ENCODE measurements at regions not wholly inside any gene's neighbourhood (a gene's known extent, or its start where the extent isn't known, plus 50 kb on each side); places are given as distances from the start of the nearest gene placed in this dataset.

DNA sequence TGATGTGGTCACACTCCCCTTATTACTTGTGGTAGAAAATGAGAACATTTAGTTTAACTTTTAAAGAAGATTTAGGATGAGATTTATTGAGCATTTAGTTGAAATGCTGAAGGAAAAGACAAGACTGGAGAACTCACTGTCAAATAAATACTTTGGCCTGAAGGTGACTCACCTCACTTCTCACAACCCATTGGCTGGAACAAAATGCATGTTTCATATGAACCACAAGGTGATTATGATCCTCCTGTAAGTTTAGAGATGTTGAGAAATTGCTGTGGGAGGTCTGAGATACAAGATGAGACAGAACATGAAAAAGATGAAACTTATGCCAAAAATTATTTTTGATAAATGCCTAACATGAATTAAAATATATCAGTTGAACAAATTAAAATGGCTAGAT lies 1004.5 kb downstream of the SOCS6 start:
- ChIA-PET POLR2A (ENCODE audit: low non-redundant PET) (no interaction called here), CTCF (no interaction called here)
- Histone ChIP-seq H3K36me3 (ENCODE audit: insufficient read depth, low read length, poor library complexity, severe bottlenecking) (no peaks in the 10 kb centered on the region), H3K27me3 (replicated peaks; ENCODE audit: insufficient read depth, low read depth, low read length, poor library complexity) (no peaks in the 10 kb centered on the region), H3K4me3 (ENCODE audit: low read depth, low read length, poor library complexity, severe bottlenecking) (no peak overlapping the region), H3K27ac (ENCODE audit: low read depth, low read length, poor library complexity, severe bottlenecking) (no peak overlapping the region), H3K9me3 (ENCODE audit: low read depth, low read length, poor library complexity, severe bottlenecking) (no peaks in the 10 kb centered on the region), H3K4me1 (ENCODE audit: insufficient read depth, low read length, poor library complexity, severe bottlenecking) (no peaks in the 10 kb centered on the region)
- intact Hi-C loops (cut with micrococcal nuclease; ENCODE audit: unreplicated experiment): no loop called here
- no peak for DNase-seq (ENCODE audit: low spot score)
- BruUV-seq (replicated peaks): no TSS peak
- no peak for TF ChIP-seq EZH2 (IDR thresholded peaks at IDR 0.05; ENCODE audit: borderline replicate concordance, low read depth, low read length, poor library complexity, severe bottlenecking)
- no peak for TF ChIP-seq CTCF (conservative IDR thresholded peaks at IDR 0.05; ENCODE audit: low read depth, low read length)

GRCh38 chr18:71287268-71287667 lies 998.4 kb downstream of the SOCS6 start:
- POLR2A ChIA-PET (ENCODE audit: low non-redundant PET): no interaction called here
- Histone ChIP-seq H3K4me3 (ENCODE audit: low read depth, low read length, poor library complexity, severe bottlenecking) (no peak overlapping the region), H3K9me3 (ENCODE audit: low read depth, low read length, poor library complexity, severe bottlenecking) (no peaks in the 10 kb centered on the region), H3K27ac (ENCODE audit: low read depth, low read length, poor library complexity, severe bottlenecking) (no peak overlapping the region), H3K36me3 (ENCODE audit: insufficient read depth, low read length, poor library complexity, severe bottlenecking) (no peaks in the 10 kb centered on the region), H3K27me3 (replicated peaks; ENCODE audit: insufficient read depth, low read depth, low read length, poor library complexity) (no peaks in the 10 kb centered on the region), H3K4me1 (ENCODE audit: insufficient read depth, low read length, poor library complexity, severe bottlenecking) (peaks cover 12% of the 10 kb centered on the region)
- intact Hi-C loops (cut with micrococcal nuclease; ENCODE audit: unreplicated experiment): no loop called here
- CTCF ChIA-PET: no interaction called here
- no peak for TF ChIP-seq EZH2 (IDR thresholded peaks at IDR 0.05; ENCODE audit: borderline replicate concordance, low read depth, low read length, poor library complexity, severe bottlenecking)
- TF ChIP-seq CTCF (conservative IDR thresholded peaks at IDR 0.05; ENCODE audit: low read depth, low read length): no peak
- peak; percentile 56 for DNase-seq (ENCODE audit: low spot score)
- BruUV-seq (replicated peaks): no TSS peak

DNA sequence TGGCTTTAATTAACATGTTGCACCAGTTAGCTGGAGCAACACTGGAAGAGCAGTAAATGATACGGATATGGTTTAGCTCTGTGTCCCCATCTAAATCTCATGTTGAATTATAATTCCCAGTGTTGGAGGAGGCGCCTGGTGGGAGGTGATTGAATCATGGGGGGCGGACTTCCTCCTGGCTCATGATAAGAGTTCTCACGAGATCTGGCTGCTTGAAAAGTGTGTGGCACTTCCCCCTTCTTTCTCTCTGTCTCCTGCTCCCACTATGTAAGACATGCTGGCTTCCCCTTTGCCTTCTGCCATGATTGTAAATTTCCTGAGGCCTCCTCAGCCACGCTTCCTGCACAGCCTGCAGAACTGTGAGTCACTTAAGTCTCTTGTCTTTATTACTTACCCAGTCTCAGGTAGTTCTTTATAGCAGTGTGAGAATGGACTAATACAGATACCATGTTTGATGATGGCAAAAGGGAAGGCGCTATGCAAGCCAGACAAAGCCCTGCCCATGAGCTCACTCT lies 963.6 kb downstream of the SOCS6 start:
- H3K36me3 ChIP-seq (ENCODE audit: insufficient read depth, low read length, poor library complexity, severe bottlenecking): no peaks in the 10 kb centered on the region
- H3K27me3 ChIP-seq (replicated peaks; ENCODE audit: insufficient read depth, low read depth, low read length, poor library complexity): no peaks in the 10 kb centered on the region
- no peak overlapping the region for H3K4me3 ChIP-seq (ENCODE audit: low read depth, low read length, poor library complexity, severe bottlenecking)
- H3K9me3 ChIP-seq (ENCODE audit: low read depth, low read length, poor library complexity, severe bottlenecking): no peaks in the 10 kb centered on the region
- no peak overlapping the region for H3K27ac ChIP-seq (ENCODE audit: low read depth, low read length, poor library complexity, severe bottlenecking)
- ChIA-PET POLR2A (ENCODE audit: low non-redundant PET) (no interaction called here), CTCF (no interaction called here)
- peaks cover 15% of the 10 kb centered on the region for H3K4me1 ChIP-seq (ENCODE audit: insufficient read depth, low read length, poor library complexity, severe bottlenecking)
- TF ChIP-seq EZH2 (IDR thresholded peaks at IDR 0.05; ENCODE audit: borderline replicate concordance, low read depth, low read length, poor library complexity, severe bottlenecking) (no peak), CTCF (conservative IDR thresholded peaks at IDR 0.05; ENCODE audit: low read depth, low read length) (no peak)
- intact Hi-C loops (cut with micrococcal nuclease; ENCODE audit: unreplicated experiment): no loop called here
- no TSS peak for BruUV-seq (replicated peaks)
- DNase-seq (ENCODE audit: low spot score): peak; percentile 29

Measured in A673 (cell line).